SHP77 (cell line): ENCODE measurements at regions not wholly inside any gene's neighbourhood (a gene's known extent, or its start where the extent isn't known, plus 50 kb on each side); places are given as distances from the start of the nearest gene placed in this dataset.
"Not testable (repeated sequence)": the region's sequence is repeated elsewhere in the genome, so short reads cannot be mapped to it uniquely, and the experiment has no call there.

Experiments
- DNase-seq, 2 experiments: peaks; one replicate each; lab custom pipeline; 2025; lab: John Stamatoyannopoulos, UW

DNA sequence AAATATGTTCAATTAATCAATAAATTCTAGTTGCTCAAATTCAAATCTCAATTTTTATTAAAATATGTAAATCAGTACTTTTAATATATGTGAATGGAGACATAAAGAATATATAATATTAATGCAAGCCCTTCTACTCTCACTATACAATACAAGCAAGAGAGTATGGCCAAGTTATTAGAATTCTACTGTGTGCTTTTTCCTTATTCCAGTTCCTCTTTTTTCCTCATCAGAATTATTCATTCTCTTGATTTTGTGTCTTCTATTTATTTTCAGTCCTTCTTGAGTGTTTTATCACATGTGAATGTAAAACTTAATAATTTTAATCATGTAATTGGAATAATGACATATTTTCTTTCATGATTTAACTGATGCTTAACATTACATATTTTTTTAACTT, 276.8 kb downstream of the PCDH20 start:
- no peak for DNase-seq

- no peak for DNase-seq
Measured at GRCh38 chr13:61136515-61136914, 279.1 kb downstream of the PCDH20 start.

GRCh38 chr13:61136093-61136492, 279.6 kb downstream of the PCDH20 start:
- no peak for DNase-seq

GRCh38 chr13:61135583-61135982, 280.1 kb downstream of the PCDH20 start:
- DNase-seq = no peak

- no peak for DNase-seq
Measured at GRCh38 chr13:61128850-61129645, 286.6 kb downstream of the PCDH20 start.

DNA sequence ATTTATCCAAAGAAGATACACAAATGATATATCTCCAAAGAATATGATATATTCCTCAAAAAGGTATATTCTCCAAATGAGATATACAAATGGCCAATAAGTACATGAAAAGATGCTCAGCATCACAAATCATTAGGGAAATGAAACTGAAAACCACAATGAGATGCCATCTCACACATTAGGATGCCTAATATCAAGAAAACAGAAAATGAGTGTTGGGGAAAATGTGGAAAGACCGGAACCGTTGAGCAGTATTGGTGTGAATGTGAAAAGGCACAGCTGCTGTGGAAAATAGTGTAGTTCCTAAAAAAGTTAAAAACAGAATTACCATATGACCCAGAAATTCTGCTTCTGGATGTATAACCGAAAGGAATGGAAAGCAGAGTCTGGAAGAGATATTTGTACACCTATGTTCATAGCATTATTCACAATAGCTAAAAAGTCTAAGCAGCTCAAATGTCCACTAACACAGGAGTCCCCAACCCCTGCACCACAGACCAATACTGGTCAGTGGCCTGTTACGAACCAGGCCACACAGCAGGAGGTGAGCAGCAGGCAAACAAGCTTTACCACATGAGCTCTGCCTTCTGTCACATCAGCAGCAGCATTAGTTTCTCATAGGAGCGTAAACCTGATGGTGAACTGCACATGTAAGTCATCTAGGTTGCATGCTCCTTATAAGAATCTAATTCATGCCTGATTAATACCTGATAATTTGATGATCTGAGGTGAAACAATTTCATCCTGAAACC, 291.9 kb downstream of the PCDH20 start:
- no peak for DNase-seq

- no peak for DNase-seq
Measured at GRCh38 chr13:61113140-61113658, 302.4 kb downstream of the PCDH20 start.

GRCh38 chr13:61111529-61111928, 304.1 kb downstream of the PCDH20 start:
- no peak for DNase-seq

DNA sequence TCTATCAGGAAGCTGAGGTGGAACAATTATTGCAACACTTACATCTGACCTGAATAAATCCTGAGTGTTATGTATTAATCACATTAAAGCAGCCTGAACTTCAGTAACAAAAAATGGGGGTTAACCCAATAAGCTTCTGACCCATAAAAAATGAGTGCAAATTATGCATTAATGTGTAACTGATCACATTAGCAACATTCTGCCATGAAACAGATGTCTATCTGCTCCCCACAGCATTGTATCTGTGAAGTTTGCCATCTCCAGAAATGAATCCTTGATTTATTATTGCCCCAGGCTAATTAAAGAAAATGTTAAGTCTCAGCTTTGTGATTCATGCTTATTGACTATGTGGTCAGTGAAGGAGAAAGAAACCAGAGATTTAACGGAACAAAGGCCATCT, 304.9 kb downstream of the PCDH20 start:
- no peak for DNase-seq

- DNase-seq = no peak
Measured at GRCh38 chr13:61109741-61110140, 305.9 kb downstream of the PCDH20 start.

GRCh38 chr13:61107989-61108388, 307.7 kb downstream of the PCDH20 start:
- no peak for DNase-seq

DNA sequence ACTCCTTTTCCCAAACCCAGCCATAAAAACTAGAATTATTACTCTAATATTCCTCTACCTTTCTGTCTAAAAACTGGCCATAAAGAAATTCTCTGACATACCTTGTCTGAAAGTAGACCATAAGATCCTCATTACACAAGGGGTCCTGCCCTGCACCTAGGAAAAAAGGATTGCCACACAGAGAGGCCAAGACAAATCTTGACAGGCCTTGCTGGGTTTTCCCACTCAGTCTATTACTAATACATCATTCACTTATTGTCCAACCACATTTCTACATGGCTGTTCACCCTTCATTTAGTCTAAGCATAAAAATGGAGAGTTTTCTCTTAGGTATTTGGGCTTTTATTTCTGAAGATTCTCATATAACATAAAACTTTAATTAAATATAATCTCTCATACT, 319.8 kb downstream of the PCDH20 start:
- no peak for DNase-seq

- DNase-seq = no peak
Measured at GRCh38 chr13:61094865-61095264, 320.8 kb downstream of the PCDH20 start.

GRCh38 chr13:61089894-61090293, 325.8 kb downstream of the PCDH20 start:
- DNase-seq = not testable (repeated sequence)

- DNase-seq = no peak
Measured at GRCh38 chr13:61086087-61086486, 329.6 kb downstream of the PCDH20 start.

GRCh38 chr13:61084988-61085387, 330.7 kb downstream of the PCDH20 start:
- no peak for DNase-seq

DNA sequence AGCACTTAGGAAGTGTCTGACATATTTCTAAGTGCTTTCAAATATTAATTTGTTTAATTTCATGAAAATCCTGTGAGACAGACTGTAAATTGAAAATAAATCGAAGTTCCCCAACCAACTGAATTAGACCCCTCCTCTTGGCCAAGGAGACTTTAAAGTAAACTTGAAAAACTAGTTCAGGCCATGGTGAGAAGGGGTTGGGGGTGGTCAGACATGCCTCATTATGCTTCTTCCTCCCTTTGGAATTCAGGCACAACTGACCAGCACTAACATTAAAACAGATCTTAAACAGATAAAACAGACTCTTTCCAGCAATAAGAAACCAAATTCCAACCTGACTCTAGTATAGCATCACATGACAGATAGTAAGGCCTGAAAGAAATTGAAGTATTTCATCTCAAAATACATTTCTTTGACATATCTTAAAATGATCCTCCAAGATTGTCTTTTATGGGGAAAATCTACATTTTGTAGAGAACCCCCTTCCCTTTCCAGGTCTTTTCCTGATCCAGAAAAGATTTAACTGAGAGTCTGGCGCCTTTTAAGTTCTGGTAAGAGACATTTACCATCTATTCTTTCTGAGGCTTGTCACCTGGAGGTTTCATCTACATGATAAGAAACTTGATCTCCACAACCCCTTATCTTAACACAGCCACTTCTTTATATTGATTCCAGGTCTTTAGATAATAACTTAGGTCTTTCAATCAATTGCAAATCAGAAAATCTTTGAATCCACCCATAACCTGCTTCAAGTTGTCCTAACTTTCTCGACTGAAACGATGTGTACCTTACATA, 336.5 kb downstream of the PCDH20 start:
- no peak for DNase-seq

DNA sequence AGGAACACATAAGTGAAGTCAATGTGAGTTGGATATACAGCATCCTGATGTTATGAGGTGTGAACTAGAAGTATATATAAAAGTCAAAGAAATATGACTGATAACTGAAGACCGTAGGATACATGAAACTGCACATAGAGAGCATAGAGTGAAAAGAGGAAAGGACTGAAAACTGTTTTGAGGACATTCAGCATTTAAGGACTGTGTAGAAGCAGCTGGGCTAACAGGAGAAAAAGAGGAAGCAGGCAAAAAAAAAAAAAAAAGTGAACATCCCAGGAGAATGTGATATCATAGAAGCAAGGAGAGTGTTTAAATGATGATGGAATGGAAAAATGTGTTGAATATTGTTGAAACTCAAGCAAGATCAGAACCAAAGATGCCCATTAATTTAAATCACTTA, 363.5 kb downstream of the PCDH20 start:
- DNase-seq = no peak

DNA sequence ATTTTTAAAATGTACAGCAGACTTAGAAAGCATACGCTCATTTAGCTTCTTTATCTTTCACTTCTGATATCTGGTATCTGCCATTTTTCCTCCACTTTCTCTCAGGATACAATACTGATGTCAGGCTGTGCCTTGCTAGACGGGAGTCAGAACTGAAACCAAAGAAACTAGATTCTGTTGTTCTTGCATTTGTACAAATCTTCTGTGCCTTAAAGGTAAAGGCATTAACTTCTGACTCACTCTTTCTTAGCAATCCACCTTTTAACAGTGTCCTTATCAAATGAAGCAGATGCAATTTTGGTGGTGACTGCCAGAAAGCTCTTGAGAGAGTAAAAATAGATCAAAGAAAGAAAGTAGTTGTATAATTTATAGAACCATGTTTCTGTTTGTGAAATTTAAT, 370.4 kb downstream of the PCDH20 start:
- no peak for DNase-seq

- no peak for DNase-seq
Measured at GRCh38 chr13:61040181-61040580, 375.5 kb downstream of the PCDH20 start.

- DNase-seq = no peak
Measured at GRCh38 chr13:61039302-61039701, 376.3 kb downstream of the PCDH20 start.

GRCh38 chr13:61036715-61037114, 378.9 kb downstream of the PCDH20 start:
- DNase-seq = no peak
